VCaP (cell line): ENCODE measurements at regions not wholly inside any gene's neighbourhood (a gene's known extent, or its start where the extent isn't known, plus 50 kb on each side); places are given as distances from the start of the nearest gene placed in this dataset.

Experiments used
- H3K27ac ChIP-seq: fragments of 450-650 bp; 2 replicates; pipeline ENCODE4 v1.5.1; 2017
- TF ChIP-seq, protein P1 (sequence below): fragments of 450-650 bp; conservative IDR thresholded peaks from 2 replicates; pipeline ENCODE4 v1.5.1; 2017; ENCODE audit warnings: mild to moderate bottlenecking, moderate library complexity

DNA sequence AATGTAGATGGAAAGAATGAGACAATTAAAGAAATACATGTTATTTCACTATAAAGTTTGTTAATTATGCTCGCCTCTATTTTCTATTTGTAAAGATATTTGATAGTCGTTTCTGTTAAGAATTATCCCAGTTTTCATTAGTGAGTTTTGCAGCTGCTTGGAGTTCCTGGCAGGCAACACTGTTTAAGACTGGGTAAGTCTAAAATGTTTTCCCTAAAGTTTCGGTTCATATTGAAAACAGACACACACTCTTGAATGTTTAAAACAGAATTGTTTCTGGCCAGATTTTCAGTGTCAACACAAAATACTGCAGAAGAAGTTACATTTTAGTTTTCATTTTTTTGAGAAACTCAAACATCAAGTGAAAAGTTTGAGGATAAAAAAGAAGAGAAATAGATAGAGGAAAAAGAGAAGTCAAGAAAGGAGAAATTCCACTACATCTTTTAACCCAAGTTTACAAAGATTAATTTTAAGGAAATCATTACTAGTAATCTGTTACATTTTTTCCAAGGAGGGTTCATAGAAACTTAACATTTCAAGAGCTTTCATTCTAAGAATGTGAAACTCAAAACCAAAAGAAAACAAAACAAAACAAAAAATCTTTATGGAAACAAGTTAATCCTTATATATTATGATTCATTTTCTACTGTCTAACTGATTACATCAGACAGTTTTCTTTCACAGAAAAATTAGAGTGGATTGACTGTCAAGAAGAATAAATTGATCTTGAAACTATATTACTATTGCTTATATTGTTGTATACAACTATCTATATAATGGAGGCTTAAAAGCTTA, 305.5 kb downstream of the FAT4 start:
- TF ChIP-seq, protein P1, sequence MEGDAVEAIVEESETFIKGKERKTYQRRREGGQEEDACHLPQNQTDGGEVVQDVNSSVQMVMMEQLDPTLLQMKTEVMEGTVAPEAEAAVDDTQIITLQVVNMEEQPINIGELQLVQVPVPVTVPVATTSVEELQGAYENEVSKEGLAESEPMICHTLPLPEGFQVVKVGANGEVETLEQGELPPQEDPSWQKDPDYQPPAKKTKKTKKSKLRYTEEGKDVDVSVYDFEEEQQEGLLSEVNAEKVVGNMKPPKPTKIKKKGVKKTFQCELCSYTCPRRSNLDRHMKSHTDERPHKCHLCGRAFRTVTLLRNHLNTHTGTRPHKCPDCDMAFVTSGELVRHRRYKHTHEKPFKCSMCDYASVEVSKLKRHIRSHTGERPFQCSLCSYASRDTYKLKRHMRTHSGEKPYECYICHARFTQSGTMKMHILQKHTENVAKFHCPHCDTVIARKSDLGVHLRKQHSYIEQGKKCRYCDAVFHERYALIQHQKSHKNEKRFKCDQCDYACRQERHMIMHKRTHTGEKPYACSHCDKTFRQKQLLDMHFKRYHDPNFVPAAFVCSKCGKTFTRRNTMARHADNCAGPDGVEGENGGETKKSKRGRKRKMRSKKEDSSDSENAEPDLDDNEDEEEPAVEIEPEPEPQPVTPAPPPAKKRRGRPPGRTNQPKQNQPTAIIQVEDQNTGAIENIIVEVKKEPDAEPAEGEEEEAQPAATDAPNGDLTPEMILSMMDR = no peak
- H3K27ac ChIP-seq = no peak overlapping the region

DNA sequence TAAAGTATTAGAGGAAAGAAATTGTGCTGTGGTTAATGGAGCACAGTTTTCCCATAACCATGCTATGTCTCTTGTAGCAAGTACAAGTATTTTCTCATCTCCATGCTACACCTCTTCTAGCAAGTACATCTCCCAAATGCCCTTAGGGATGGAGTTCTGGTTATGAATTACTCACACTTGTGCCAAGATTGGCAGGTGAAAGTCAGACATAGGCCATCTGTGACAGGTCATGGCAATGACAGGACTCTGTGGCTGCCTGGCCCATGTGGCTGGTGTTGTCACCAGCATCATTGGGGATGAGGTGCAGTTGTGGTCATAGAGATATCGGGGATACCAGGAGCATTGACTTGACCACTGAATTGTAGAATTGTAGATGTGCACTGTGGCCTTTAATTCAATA, 310.2 kb downstream of the FAT4 start:
- H3K27ac ChIP-seq = no peak overlapping the region
- TF ChIP-seq, protein P1 = no peak

DNA sequence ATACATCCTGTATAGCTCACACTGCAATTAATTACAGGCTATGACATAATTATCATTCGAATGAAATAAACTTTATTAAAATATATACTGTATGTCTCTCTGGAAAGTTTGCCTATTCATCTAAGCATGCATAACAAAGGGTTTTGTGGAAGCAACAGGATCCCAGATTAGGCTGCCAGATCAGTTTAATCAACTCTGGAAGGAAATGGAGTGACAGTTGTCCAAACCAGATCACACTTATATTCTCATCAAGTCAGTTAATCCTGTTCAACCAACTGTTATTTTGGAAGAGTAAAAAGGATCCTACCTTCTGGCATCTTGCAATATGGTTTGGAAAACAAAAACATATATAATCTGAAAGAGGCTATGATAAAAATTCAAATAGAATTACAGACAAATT, 312.2 kb downstream of the FAT4 start:
- TF ChIP-seq, protein P1 = no peak
- H3K27ac ChIP-seq = no peak overlapping the region

DNA sequence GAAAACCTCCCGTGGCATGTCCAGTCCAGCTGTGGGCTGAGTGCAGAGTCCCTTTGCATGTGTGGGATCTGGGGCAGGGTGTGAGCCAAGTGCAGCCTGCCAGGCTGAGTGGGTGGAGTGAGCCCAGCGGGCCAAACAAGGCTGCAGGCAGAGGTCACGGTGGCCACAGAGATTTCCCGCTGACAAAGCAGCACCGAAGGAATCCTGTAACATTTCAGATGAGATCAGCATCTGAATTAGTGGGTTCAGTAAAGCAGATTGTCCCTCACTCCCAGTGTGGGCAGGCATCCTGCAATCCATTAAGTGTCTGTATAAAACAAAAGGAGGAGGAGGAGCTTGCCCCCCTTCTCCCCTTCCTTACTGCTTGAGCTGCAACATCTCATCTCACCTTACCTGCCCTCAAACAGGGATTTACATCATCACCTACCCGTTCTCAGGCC, 324.4 kb downstream of the FAT4 start:
- no peak overlapping the region for H3K27ac ChIP-seq
- TF ChIP-seq, protein P1 = no peak

DNA sequence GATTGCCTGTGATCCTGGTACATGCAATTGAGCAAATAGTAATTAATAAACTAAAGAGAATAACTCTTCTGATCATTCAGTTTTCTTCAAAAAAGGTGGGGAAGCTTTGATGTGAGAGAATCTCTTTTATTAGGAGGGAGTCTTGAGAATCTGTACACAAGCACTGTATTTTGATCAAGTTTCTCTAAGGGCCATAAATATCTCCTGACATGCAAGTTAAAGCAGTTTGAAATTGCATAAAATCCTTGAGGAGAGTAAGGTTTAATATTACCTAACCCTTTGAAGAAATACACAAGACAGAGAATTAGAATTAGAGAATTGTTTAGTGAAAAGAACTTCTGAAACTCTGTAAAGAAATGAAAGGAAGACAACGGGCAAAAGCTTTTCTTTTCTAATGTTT, 326.9 kb downstream of the FAT4 start:
- TF ChIP-seq, protein P1 = no peak
- no peak overlapping the region for H3K27ac ChIP-seq

DNA sequence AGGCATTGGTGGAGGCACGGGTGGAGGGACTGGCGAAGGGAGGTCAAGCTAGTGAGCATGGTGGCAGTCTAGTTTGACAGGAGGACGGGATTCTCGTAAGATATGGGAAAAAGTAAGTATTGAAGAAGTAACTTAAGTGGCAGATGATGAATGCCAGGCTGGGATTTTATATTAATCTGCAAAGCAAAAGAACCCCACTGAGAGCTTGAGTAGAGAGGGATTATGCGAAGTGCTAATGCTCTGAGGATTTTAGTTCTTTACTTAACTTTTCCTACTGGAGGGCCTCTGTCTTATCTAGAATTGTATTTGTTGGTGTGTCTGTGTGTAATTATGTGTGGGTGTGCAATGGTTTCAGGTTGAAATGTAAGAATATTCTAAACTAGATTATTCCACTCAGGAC, 327.9 kb downstream of the FAT4 start:
- TF ChIP-seq, protein P1 = no peak
- H3K27ac ChIP-seq = no peak overlapping the region

DNA sequence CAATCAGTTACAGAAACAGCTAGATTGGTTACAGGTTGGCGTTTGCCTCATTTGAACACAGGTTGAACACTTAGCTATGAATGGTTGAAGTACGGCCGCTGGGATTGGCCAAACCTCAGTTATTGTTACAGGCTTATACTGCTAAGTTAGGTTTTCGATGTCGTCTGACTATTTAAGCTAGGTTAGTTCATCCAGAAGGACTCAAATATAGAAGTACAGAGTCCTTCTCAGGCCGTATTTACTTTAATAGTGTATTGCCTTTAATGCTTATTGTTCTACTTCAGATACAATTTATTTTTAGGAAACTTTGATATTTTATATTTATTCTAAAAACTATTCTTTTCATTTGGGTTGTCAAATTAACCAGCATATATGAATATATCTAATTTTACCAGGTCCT, 334.7 kb downstream of the FAT4 start:
- no peak overlapping the region for H3K27ac ChIP-seq
- TF ChIP-seq, protein P1 = no peak
